Islet of Langerhans (tissue), 1 donor: ENCODE measurements at regions not wholly inside any gene's neighbourhood (a gene's known extent, or its start where the extent isn't known, plus 50 kb on each side); places are given as distances from the start of the nearest gene placed in this dataset.
"Not testable (repeated sequence)": the region's sequence is repeated elsewhere in the genome, so short reads cannot be mapped to it uniquely, and the experiment has no call there.

Experiments used
- FAIRE-seq: peaks from one replicate; lab custom pipeline; 2011; peaks lifted over from hg19 to GRCh38; lab: Jason Lieb, UNC

GRCh38 chr16:9594047-9594446, 502.6 kb downstream of the HAPSTR1 start:
- no peak for FAIRE-seq

DNA sequence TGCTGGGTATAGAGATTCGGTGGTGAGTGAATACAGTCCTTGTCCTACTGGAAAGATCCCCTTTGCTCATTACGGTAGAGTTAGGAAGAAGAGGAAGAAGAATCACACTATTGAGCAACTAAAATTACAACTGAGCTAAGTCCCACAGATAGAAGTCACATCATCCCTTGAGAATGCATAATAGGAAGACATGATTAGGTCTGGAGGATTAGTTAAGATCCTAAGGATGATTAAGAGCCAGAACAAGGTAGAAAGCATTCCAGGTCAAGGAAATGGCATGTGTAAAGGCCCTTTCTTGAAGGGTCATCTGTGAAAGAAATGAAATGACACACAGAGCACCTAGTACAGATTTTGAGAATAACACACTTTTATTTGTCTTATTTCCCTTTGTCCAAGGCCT, 503.5 kb downstream of the HAPSTR1 start:
- no peak for FAIRE-seq

GRCh38 chr16:9595393-9595792, 503.9 kb downstream of the HAPSTR1 start:
- FAIRE-seq = no peak

DNA sequence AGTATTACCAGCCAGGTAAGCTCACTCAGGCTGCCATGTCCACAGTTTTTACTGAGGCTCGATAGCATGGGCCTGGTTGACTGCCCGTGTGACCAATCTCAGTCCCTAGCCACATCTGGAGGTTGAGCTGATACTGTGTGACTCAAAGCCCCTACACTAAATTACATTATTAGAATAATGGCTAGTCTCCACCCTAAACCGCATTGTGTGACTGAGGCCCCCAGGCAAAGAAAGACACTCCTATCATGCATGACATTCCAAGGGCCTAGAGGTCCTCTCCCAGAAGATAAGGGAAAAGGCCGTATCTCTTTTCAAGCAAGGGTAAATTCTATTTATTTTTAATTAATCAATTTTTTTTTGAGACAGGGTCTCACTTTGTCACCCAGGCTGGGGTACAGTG, 505.3 kb downstream of the HAPSTR1 start:
- FAIRE-seq = no peak

DNA sequence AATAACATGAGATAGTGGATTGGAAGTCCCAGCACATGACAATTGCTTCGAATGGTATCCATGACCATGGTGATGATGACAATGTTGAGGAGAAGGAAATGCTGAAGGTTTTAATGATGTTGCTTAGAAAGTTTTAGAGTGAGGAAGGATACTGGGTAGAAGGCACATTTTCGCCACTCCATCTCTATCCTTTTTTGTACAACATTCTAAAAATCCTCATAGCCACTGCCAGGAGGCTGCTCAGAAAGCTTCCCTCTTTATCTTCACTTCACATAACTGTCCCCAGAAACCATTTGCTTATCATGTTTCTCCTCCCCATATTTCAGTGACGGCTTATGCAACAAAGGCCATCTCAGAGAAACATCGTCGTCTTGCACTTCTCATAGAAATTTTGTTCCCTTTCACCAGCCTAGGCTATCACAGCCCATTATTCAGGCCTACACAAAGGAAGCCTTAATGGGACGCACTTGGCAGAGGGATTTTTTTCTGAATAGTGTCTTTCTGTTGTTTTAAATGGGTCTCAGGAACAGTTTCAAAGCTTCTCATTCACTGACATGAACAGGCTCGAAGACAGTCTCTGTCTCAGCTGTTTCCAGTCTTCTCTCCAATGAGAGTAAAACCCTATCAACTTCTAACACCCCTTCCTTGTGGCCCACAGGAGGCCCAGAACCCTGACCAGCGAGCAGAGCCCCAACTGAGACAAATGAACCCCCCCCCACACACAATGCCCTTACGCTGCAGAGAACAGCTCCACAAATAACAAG, 506.7 kb downstream of the HAPSTR1 start:
- FAIRE-seq = no peak

GRCh38 chr16:9598731-9599083, 507.3 kb downstream of the HAPSTR1 start:
- no peak for FAIRE-seq

DNA sequence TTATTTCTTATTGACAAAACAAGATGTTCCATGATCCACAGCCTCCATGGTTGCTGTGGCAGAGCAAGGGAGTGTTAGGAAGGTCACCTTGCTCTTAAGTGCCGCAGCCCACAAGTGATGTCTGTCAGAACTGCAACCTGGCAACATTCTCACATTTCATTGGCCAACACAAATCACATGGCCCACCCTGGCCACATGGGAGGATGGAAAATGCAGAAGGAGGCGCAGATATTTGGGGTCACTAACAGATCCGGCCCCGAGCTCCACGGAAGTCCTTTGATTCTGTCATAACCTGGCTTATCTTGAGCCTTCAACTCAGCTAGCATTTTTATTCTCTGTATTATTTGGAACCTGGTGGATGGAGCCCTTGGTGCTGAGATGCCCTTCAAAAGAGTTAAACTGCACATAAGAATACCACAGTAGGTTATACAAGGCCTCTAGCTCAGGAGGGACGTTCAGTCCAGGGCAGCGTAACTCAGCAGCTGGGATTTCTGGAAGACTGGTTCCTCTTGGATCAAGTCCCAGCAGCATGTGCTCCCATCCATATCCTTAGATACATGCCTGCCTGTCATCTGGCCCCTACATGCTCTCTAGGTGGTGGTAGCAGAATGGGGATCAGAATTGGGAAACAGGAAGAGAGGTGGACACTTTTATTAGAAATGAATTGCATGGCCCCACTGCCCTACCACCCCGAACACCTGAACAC, 508.1 kb downstream of the HAPSTR1 start:
- FAIRE-seq = no peak

DNA sequence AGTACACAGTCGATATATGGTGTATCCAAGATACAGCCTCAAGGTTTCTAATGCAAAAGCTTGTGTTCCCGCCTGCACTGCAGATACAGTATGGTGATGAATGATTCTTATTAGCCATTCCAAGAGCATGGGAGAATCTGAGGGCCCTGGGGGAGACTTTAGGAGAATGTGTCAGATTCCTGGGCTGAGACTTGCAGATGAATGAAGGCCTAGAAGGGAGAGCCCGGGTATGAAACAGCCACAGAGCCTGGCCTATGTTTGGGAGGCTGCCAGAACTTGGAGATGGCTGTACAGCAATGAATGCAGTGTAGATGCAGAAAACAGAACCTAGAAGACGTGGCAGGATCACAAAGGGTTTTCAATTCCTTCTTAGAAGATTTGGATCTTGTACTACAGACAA, 510.7 kb downstream of the HAPSTR1 start:
- FAIRE-seq = no peak

DNA sequence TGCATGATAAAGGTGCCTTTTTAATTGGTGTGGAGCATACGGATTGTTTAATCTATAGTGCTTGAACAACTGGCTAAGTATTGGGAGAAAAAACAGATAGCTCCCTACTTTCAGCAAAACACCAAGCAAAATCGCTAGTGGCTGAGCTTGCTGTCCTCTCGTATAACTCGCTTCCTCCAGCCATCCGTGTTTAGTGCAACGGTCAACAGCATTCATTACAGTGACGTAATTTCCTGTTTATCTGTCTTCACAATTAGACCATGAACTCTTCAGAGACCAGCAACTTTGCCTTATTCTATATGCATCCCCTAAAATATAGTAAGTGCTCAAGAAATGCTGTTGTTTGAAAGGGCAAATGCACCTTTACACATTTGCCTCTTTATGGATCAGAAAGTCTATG, 511.9 kb downstream of the HAPSTR1 start:
- FAIRE-seq = no peak

DNA sequence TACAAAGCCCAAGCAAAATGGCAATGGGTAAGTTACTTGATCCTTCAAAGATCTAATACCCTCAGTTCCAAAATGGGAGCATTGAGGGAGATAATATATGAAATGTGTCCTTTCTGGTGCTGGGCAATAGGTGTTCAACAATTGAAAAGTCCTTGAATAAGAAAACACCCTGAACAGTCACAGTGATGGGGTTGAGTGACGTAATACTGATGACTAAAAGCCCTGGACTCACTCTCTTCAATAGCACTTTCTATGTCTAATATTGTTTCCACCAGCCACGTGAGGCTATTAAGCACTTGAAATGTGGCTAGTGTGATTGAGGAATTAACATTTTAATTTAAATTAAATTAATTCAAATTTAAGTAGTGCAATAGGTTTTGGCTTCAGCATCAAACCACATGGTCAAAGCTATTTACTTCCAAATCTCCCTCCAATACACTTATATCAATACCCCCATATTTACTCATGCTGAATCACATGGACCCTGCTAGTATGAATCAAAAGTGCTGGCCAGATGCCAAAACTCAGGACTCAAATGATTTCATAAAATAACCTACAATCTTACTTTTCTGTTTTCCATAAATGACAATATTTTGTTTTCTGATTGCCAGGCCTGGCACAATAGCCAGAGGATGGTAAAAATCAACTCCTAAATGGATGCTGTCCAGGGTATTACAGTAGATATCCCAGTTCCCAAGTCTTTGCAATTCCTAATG, 516.2 kb downstream of the HAPSTR1 start:
- no peak for FAIRE-seq

DNA sequence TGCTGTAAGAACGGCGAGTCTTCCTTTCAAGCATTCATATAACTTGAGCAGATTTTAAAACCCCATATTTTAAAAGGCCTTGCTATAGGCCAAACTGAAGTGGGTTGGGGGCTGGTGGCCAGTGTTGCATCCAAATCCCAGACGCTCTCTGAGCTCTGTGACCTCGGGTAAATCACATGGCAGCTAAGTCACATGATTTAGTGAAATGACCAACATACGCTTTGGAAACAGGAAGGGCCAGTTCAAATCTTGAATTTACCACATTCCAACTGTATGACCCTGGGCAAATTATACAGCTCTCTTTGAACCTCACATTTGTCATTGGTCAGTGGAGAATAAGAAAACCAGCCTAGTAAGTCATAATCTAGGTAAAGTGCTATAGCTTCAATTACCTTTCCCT, 519.3 kb downstream of the HAPSTR1 start:
- no peak for FAIRE-seq

DNA sequence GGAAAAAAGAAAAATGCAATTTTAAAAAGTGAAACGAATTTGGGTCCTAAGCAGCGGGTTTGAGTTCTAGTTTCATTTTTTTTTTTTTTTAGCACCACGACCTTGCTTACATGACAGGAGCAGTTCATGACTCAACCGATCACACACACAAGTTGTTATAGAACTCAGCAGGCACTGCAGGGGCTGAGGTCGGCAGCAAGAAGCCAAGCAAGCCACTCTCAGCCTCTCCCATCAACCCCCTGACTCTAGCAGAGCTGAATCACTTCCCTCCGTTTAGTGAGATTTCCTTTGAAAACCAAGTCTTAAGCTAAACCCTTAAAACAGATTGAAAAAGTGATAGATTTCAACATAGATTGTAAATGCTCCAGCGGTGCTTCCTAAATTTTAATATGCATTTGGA, 520.8 kb downstream of the HAPSTR1 start:
- FAIRE-seq = no peak

DNA sequence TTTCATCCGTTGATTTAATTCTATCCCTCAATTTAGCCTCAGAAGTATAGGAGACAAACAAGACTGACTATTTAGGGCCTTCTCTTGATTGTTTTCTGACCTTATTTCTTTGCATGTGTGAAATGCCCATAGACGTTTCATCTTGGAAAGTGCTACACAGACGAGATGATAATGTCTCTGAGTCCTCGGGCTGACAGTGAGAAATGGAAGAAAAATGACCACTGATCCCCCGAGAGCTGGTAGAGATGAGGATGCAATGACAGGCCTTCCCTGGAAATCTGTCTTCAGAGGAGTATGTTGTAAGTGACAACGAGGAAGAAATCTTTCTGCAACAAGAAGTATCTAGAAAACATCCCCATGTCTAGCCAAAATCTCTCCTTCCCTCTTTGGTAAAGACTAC, 522.9 kb downstream of the HAPSTR1 start:
- FAIRE-seq = no peak

- FAIRE-seq = no peak
These were observed 530.8 kb downstream of the HAPSTR1 start for GRCh38 chr16:9622268-9622667.

DNA sequence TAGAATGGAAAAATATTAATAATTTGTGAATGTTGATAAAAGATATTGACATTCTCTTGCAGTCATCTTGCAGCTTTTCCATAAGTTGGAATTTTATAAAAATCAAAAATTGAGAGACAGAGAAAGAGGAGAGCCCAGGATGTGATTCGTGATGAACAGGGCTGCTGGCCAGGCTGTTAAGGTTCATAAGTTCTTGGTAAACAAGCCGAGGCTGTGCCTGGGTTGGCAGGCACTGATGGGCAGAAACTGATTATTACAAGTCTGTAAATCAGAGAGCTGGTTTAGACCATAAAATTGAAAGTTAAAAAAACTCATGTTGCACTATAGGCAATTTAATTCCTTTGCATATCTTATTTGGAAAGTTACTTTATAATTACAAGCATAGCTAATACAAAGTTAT, 533.7 kb downstream of the HAPSTR1 start:
- peak; percentile 97 for FAIRE-seq

GRCh38 chr16:9627427-9627826, 536.0 kb downstream of the HAPSTR1 start:
- FAIRE-seq = no peak

DNA sequence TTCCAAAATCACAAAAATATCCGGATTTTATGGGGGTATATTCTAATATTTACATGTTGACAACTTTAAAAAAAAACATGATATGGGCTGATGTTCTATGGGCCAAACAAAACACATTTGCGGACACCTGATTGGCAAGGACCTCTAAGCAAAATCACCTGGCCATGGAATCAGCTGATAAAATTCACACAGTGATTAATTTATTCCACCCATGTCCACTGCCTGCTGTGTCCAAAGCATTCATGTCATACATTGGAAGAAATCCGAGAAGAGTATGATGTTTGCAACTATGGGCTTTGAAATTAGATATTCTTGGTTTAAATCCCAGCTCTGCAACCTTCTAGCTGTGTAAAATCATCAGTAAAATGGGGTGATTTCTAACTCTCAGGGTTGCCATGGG, 538.7 kb downstream of the HAPSTR1 start:
- FAIRE-seq = no peak

DNA sequence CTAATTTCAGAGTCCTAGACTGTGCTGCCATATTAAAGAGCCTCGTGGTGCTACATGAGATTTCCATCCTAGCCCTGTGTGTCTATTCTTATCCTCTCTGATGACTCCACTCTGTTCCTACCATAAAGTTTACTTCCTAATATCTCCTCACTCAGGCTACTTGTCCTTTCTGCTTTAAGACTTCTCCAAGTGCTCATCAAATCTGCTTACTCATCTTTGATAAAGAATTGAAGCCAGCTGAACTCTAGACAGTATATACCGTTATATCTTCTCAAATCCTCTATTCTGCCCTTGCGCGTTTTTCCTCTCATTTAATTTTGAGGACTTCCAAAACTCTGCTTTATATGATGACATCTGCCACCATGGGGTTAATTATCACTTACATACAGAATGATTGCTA, 539.5 kb downstream of the HAPSTR1 start:
- no peak for FAIRE-seq

GRCh38 chr16:9633844-9634243, 542.4 kb downstream of the HAPSTR1 start:
- FAIRE-seq = no peak

DNA sequence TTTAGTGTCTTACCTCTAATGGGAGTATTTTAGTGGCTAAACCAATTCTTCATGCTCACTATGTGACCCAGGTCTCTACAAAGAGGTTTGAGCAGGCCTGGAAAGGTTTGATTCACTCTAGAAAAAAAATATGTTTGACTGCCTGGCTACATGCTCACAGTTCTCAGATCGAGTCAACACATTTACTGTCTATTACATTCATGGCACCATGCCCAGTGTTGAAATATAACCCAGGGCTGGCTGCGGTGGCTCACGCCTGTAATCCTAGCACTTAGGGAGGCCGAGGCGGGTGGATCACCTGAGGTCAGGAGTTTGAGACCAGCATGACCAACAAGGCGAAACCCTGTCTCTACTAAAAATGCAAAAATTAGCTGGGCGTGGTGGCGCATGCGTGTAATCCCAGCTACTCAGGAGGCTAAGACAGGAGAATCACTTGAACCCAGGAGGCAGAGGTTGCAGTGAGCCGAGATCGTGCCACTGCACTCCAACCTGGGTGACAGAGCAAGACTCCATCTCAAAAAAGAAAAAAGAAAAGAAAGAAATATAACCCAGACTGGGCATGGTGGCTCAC, 543.8 kb downstream of the HAPSTR1 start:
- not testable (repeated sequence) for FAIRE-seq

- FAIRE-seq = no peak
These were observed 538.0 kb downstream of the GRIN2A start for GRCh38 chr16:9644258-9644657.

DNA sequence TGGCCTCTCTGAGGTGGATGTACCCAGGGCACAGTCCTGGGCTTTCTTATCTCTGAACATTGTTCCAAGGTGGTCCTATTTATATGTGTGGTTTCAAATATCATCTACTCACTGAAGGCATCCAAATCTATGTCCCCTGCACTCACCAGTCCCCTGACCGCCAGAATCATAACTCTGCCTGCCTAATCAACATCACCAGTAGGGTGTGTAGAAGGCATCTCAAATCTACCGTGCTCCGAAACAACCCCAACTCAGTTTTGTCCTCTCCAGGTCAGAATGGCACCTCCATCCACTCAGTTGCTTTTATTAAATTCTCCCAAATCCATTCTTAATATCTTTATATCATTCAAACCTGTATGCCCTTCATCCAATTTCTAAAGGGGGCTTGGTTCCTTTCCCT, 536.3 kb downstream of the GRIN2A start:
- no peak for FAIRE-seq
